ENCODE measurements at regions not wholly inside any gene's neighbourhood (a gene's known extent, or its start where the extent isn't known, plus 50 kb on each side); places are given as distances from the start of the nearest gene placed in this dataset.

GRCh38 chr2:120482334-120482733 is 136.4 kb downstream of the INHBB start:
- TF ChIP-seq CTCF (IDR thresholded peaks at IDR 0.05; ENCODE audit: insufficient read depth, low read depth, low read length) (no peak), EZH2 (IDR thresholded peaks at IDR 0.05; ENCODE audit: insufficient read depth, low read length) (no peak)

Data from astrocyte (in vitro differentiated cells and primary cell).